GM23338 (cell line): ENCODE measurements at regions not wholly inside any gene's neighbourhood (a gene's known extent, or its start where the extent isn't known, plus 50 kb on each side); places are given as distances from the start of the nearest gene placed in this dataset.

Source experiments
- ATAC-seq: fragments of 200-7000 bp; cut with Tn5 transposase; 3 replicates; pipeline ENCODE4 v1.9.1; 2020
- DNase-seq: peaks from one replicate; pipeline ENCODE4 v3.0.0-alpha.2; 2015; ENCODE audit warnings: low spot score
- H2AFZ ChIP-seq: fragments of 200-600 bp; sonication (generic); 2 replicates; pipeline ENCODE4 v1.8.0; 2016; ENCODE audit warnings: antibody characterized with exemption, mild to moderate bottlenecking, moderate library complexity
- H3F3A ChIP-seq: fragments of 200-600 bp; sonication (generic); replicated peaks from 2 replicates; pipeline ENCODE4 v1.8.0; 2017; ENCODE audit warnings: antibody characterized with exemption, mixed run types, low read depth
- H3K27ac ChIP-seq: fragments of 200-600 bp; sonication (generic); 2 replicates; pipeline ENCODE4 v1.6.1; 2016; ENCODE audit warnings: low read depth
- H3K27me3 ChIP-seq: fragments of 200-600 bp; sonication (generic); 2 replicates; pipeline ENCODE4 v1.8.0; 2016; ENCODE audit warnings: mild to moderate bottlenecking, mixed run types, moderate library complexity; ENCODE audit not compliant: insufficient read depth
- H3K36me3 ChIP-seq: fragments of 200-600 bp; sonication (generic); 2 replicates; pipeline ENCODE4 v1.8.0; 2016; ENCODE audit warnings: mild to moderate bottlenecking; ENCODE audit not compliant: insufficient read depth
- H3K4me1 ChIP-seq: fragments of 200-600 bp; sonication (generic); 2 replicates; pipeline ENCODE4 v1.8.0; 2016; ENCODE audit warnings: mild to moderate bottlenecking, moderate library complexity; ENCODE audit not compliant: insufficient read depth
- H3K4me2 ChIP-seq: fragments of 200-600 bp; sonication (generic); 2 replicates; pipeline ENCODE4 v1.7.1; 2017; ENCODE audit warnings: mixed run types
- H3K4me3 ChIP-seq: fragments of 200-600 bp; sonication (generic); 2 replicates; pipeline ENCODE4 v1.6.1; 2016; ENCODE audit warnings: mixed run types
- H3K79me2 ChIP-seq: fragments of 200-600 bp; sonication (generic); replicated peaks from 2 replicates; pipeline ENCODE4 v1.8.0; 2017; ENCODE audit warnings: mild to moderate bottlenecking; ENCODE audit not compliant: insufficient read depth
- H3K9me2 ChIP-seq: fragments of 200-600 bp; sonication (generic); 2 replicates; pipeline ENCODE4 v1.8.0; 2017; ENCODE audit not compliant: insufficient read depth
- H4K20me1 ChIP-seq: fragments of 200-600 bp; sonication (generic); replicated peaks from 2 replicates; pipeline ENCODE4 v1.8.0; 2017; ENCODE audit warnings: mild to moderate bottlenecking; ENCODE audit not compliant: insufficient read depth
- H3K27ac Mint-ChIP-seq: 2 replicates; pipeline ENCODE4 v1.8.0; 2020; ENCODE audit warnings: inconsistent platforms, mild to moderate bottlenecking, moderate library complexity, mixed read lengths
- H3K27me3 Mint-ChIP-seq: 3 replicates; pipeline ENCODE4 v1.8.0; 2022; ENCODE audit warnings: low read depth, mild to moderate bottlenecking, moderate library complexity, mixed read lengths, inconsistent platforms; ENCODE audit not compliant: insufficient read depth, poor library complexity
- H3K36me3 Mint-ChIP-seq: 3 replicates; pipeline ENCODE4 v1.8.0; 2021; ENCODE audit warnings: low read depth, mild to moderate bottlenecking, inconsistent platforms, moderate library complexity, mixed read lengths
- H3K4me1 Mint-ChIP-seq: 3 replicates; pipeline ENCODE4 v1.8.0; 2020; ENCODE audit warnings: mild to moderate bottlenecking, inconsistent platforms, mixed read lengths
- H3K4me3 Mint-ChIP-seq: 3 replicates; pipeline ENCODE4 v1.8.0; 2021; ENCODE audit warnings: moderate library complexity, mild to moderate bottlenecking, inconsistent platforms, mixed read lengths
- H3K9me3 Mint-ChIP-seq: 3 replicates; pipeline ENCODE4 v1.8.0; 2020; ENCODE audit warnings: moderate library complexity, mild to moderate bottlenecking, inconsistent platforms, mixed read lengths
- CREB1 ChIP-seq: fragments of 250-450 bp; sonication (Bioruptor Pico); IDR thresholded peaks from 2 replicates; pipeline ENCODE4 v1.5.0; 2020; ENCODE audit warnings: low read depth, mild to moderate bottlenecking, moderate library complexity
- EZH2 ChIP-seq: fragments of 200-600 bp; sonication (generic); IDR thresholded peaks from one replicate; pipeline ENCODE4 v1.8.0; 2017; ENCODE audit warnings: antibody characterized with exemption, mild to moderate bottlenecking, low read depth; ENCODE audit not compliant: unreplicated experiment
- EZH2phosphoT487 ChIP-seq: fragments of 200-600 bp; sonication (generic); IDR thresholded peaks from one replicate; pipeline ENCODE4 v1.8.1; 2018; ENCODE audit warnings: antibody characterized with exemption; ENCODE audit not compliant: unreplicated experiment
- JUNB ChIP-seq: IDR thresholded peaks from one replicate; pipeline ENCODE4 v1.6.1; 2016; ENCODE audit warnings: antibody characterized with exemption; ENCODE audit not compliant: unreplicated experiment
- NANOG ChIP-seq: IDR thresholded peaks from 2 replicates; pipeline ENCODE4 v1.6.1; 2016; ENCODE audit warnings: antibody characterized with exemption, borderline replicate concordance
- POLR2AphosphoS5 ChIP-seq: IDR thresholded peaks from 2 replicates; pipeline ENCODE4 v1.6.1; 2016; ENCODE audit warnings: antibody characterized with exemption, low read depth
- STAT1 ChIP-seq: IDR thresholded peaks from one replicate; pipeline ENCODE4 v1.6.1; 2016; ENCODE audit warnings: antibody characterized with exemption; ENCODE audit not compliant: unreplicated experiment
- ZNF331 ChIP-seq: fragments of 250-450 bp; sonication (Bioruptor Pico); IDR thresholded peaks from 2 replicates; pipeline ENCODE4 v1.5.0; 2020; ENCODE audit warnings: low read depth, mild to moderate bottlenecking, moderate library complexity
- TF ChIP-seq, protein P1 (sequence below), 2 experiments: fragments of 200-600 bp in 1 of 2; sonication (generic) in 1 of 2; conservative IDR thresholded peaks; 2 replicates each; pipeline versions ENCODE4 v1.5.1 to v1.6.1; 2016 to 2017; ENCODE audit warnings: antibody characterized with exemption in 2 of 2, low read depth in 2 of 2, mild to moderate bottlenecking in 2 of 2, moderate library complexity in 1 of 2
- TF ChIP-seq, protein P2 (sequence below): IDR thresholded peaks from one replicate; pipeline ENCODE4 v1.6.1; 2018; ENCODE audit warnings: antibody characterized with exemption; ENCODE audit not compliant: unreplicated experiment
- TF ChIP-seq, protein P3 (sequence below): fragments of 250-450 bp; sonication (Bioruptor Pico); IDR thresholded peaks from 2 replicates; pipeline ENCODE4 v1.5.0; 2020; ENCODE audit warnings: mild to moderate bottlenecking, moderate library complexity

DNA sequence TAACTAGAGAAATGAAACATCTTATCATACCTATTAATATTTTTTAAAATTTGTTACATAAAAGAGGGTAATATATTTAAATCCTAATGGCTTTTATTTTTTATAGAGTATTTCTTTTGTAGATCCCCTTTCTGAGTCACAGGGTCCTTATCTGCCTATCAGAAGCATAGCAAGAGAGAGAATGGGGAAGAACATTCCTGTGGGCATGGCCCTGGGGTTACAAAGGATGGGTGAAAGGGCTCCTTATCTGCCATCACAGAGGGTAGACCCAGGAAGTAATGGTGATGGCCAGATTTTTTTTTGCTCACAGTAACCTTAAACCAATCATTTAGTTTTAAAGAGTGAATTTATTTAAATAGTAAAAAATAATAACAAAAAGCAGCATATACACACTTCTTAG lies 582.1 kb upstream of the HTR1E start:
- TF ChIP-seq EZH2phosphoT487 = no peak
- no peak for TF ChIP-seq POLR2AphosphoS5
- TF ChIP-seq CREB1 (CRISPR knock-in tag) = no peak
- no peak for TF ChIP-seq EZH2
- no peak for TF ChIP-seq JUNB
- TF ChIP-seq, protein P1, sequence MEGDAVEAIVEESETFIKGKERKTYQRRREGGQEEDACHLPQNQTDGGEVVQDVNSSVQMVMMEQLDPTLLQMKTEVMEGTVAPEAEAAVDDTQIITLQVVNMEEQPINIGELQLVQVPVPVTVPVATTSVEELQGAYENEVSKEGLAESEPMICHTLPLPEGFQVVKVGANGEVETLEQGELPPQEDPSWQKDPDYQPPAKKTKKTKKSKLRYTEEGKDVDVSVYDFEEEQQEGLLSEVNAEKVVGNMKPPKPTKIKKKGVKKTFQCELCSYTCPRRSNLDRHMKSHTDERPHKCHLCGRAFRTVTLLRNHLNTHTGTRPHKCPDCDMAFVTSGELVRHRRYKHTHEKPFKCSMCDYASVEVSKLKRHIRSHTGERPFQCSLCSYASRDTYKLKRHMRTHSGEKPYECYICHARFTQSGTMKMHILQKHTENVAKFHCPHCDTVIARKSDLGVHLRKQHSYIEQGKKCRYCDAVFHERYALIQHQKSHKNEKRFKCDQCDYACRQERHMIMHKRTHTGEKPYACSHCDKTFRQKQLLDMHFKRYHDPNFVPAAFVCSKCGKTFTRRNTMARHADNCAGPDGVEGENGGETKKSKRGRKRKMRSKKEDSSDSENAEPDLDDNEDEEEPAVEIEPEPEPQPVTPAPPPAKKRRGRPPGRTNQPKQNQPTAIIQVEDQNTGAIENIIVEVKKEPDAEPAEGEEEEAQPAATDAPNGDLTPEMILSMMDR (conservative IDR thresholded peaks at IDR 0.05; ENCODE audit: low read depth in 2 of 2) = no peak
- ATAC-seq = no peak
- no peaks in the 10 kb centered on the region for H3K36me3 ChIP-seq
- Mint-ChIP-seq H3K9me3 (no peaks in the 10 kb centered on the region; the same call in 2 of the 3 replicates), H3K4me3 (no peak overlapping the region), H3K27me3 (no peaks in the 10 kb centered on the region), H3K36me3 (no peaks in the 10 kb centered on the region), H3K27ac (no peak overlapping the region), H3K4me1 (peaks cover 4% of the 10 kb centered on the region; the same call in 2 of the 3 replicates)
- no peaks in the 10 kb centered on the region for H3F3A ChIP-seq
- no peaks in the 10 kb centered on the region for H4K20me1 ChIP-seq
- H3K4me1 ChIP-seq = 0 out of 2 replicates have a peak, but pooled peaks cover 5% of the 10 kb centered on the region
- DNase-seq = no peak
- H3K9me2 ChIP-seq = peaks cover 2% of the 10 kb centered on the region; the same call in 1 of the 2 replicates
- no peaks in the 10 kb centered on the region for H3K27me3 ChIP-seq
- no peak overlapping the region for H3K4me3 ChIP-seq
- H3K79me2 ChIP-seq = no peaks in the 10 kb centered on the region
- H3K4me2 ChIP-seq = no peak overlapping the region
- no peak overlapping the region for H2AFZ ChIP-seq
- no peak overlapping the region for H3K27ac ChIP-seq

- Mint-ChIP-seq H3K27me3 (no peaks in the 10 kb centered on the region), H3K27ac (no peak overlapping the region), H3K4me3 (no peak overlapping the region), H3K9me3 (no peaks in the 10 kb centered on the region; the same call in 2 of the 3 replicates), H3K36me3 (no peaks in the 10 kb centered on the region), H3K4me1 (peaks cover 15% of the 10 kb centered on the region)
- Histone ChIP-seq H3K9me2 (no peaks in the 10 kb centered on the region), H3F3A (no peaks in the 10 kb centered on the region), H3K4me1 (peaks cover 5% of the 10 kb centered on the region; the same call in 1 of the 2 replicates), H3K4me2 (no peak overlapping the region), H3K36me3 (no peaks in the 10 kb centered on the region), H2AFZ (peak overlapping the region; percentile 47; the same call in 1 of the 2 replicates), H3K27me3 (no peaks in the 10 kb centered on the region), H3K4me3 (no peak overlapping the region), H4K20me1 (no peaks in the 10 kb centered on the region), H3K79me2 (no peaks in the 10 kb centered on the region), H3K27ac (no peak overlapping the region)
- DNase-seq (peak; percentile 5), ATAC-seq (peak; percentile 53)
- TF ChIP-seq, protein P2, sequence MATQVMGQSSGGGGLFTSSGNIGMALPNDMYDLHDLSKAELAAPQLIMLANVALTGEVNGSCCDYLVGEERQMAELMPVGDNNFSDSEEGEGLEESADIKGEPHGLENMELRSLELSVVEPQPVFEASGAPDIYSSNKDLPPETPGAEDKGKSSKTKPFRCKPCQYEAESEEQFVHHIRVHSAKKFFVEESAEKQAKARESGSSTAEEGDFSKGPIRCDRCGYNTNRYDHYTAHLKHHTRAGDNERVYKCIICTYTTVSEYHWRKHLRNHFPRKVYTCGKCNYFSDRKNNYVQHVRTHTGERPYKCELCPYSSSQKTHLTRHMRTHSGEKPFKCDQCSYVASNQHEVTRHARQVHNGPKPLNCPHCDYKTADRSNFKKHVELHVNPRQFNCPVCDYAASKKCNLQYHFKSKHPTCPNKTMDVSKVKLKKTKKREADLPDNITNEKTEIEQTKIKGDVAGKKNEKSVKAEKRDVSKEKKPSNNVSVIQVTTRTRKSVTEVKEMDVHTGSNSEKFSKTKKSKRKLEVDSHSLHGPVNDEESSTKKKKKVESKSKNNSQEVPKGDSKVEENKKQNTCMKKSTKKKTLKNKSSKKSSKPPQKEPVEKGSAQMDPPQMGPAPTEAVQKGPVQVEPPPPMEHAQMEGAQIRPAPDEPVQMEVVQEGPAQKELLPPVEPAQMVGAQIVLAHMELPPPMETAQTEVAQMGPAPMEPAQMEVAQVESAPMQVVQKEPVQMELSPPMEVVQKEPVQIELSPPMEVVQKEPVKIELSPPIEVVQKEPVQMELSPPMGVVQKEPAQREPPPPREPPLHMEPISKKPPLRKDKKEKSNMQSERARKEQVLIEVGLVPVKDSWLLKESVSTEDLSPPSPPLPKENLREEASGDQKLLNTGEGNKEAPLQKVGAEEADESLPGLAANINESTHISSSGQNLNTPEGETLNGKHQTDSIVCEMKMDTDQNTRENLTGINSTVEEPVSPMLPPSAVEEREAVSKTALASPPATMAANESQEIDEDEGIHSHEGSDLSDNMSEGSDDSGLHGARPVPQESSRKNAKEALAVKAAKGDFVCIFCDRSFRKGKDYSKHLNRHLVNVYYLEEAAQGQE = no peak
- TF ChIP-seq EZH2 = no peak
- TF ChIP-seq NANOG = no peak
- TF ChIP-seq, protein P3, sequence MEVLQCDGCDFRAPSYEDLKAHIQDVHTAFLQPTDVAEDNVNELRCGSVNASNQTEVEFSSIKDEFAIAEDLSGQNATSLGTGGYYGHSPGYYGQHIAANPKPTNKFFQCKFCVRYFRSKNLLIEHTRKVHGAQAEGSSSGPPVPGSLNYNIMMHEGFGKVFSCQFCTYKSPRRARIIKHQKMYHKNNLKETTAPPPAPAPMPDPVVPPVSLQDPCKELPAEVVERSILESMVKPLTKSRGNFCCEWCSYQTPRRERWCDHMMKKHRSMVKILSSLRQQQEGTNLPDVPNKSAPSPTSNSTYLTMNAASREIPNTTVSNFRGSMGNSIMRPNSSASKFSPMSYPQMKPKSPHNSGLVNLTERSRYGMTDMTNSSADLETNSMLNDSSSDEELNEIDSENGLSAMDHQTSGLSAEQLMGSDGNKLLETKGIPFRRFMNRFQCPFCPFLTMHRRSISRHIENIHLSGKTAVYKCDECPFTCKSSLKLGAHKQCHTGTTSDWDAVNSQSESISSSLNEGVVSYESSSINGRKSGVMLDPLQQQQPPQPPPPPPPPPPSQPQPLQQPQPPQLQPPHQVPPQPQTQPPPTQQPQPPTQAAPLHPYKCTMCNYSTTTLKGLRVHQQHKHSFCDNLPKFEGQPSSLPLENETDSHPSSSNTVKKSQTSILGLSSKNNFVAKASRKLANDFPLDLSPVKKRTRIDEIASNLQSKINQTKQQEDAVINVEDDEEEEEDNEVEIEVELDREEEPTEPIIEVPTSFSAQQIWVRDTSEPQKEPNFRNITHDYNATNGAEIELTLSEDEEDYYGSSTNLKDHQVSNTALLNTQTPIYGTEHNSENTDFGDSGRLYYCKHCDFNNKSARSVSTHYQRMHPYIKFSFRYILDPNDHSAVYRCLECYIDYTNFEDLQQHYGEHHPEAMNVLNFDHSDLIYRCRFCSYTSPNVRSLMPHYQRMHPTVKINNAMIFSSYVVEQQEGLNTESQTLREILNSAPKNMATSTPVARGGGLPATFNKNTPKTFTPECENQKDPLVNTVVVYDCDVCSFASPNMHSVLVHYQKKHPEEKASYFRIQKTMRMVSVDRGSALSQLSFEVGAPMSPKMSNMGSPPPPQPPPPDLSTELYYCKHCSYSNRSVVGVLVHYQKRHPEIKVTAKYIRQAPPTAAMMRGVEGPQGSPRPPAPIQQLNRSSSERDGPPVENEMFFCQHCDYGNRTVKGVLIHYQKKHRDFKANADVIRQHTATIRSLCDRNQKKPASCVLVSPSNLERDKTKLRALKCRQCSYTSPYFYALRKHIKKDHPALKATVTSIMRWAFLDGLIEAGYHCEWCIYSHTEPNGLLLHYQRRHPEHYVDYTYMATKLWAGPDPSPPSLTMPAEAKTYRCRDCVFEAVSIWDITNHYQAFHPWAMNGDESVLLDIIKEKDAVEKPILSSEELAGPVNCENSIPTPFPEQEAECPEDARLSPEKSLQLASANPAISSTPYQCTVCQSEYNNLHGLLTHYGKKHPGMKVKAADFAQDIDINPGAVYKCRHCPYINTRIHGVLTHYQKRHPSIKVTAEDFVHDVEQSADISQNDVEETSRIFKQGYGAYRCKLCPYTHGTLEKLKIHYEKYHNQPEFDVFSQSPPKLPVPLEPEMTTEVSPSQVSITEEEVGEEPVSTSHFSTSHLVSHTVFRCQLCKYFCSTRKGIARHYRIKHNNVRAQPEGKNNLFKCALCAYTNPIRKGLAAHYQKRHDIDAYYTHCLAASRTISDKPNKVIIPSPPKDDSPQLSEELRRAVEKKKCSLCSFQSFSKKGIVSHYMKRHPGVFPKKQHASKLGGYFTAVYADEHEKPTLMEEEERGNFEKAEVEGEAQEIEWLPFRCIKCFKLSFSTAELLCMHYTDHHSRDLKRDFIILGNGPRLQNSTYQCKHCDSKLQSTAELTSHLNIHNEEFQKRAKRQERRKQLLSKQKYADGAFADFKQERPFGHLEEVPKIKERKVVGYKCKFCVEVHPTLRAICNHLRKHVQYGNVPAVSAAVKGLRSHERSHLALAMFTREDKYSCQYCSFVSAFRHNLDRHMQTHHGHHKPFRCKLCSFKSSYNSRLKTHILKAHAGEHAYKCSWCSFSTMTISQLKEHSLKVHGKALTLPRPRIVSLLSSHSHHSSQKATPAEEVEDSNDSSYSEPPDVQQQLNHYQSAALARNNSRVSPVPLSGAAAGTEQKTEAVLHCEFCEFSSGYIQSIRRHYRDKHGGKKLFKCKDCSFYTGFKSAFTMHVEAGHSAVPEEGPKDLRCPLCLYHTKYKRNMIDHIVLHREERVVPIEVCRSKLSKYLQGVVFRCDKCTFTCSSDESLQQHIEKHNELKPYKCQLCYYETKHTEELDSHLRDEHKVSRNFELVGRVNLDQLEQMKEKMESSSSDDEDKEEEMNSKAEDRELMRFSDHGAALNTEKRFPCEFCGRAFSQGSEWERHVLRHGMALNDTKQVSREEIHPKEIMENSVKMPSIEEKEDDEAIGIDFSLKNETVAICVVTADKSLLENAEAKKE (CRISPR knock-in tag) = no peak
- no peak for TF ChIP-seq POLR2AphosphoS5
- no peak for TF ChIP-seq STAT1
- no peak for TF ChIP-seq ZNF331 (CRISPR knock-in tag)
These were observed 605.4 kb upstream of the HTR1E start for GRCh38 chr6:86331919-86332318.
